Heart left ventricle (tissue), 16 donors: ENCODE measurements at regions not wholly inside any gene's neighbourhood (a gene's known extent, or its start where the extent isn't known, plus 50 kb on each side); places are given as distances from the start of the nearest gene placed in this dataset.

ENCODE experiments used
- ATAC-seq, 4 donors: fragments of 200-7000 bp; cut with Tn5 transposase; one replicate each; pipeline ENCODE4 v1.9.1; 2020 to 2022; ENCODE audit warnings: moderate library complexity in 4 of 4, mild to moderate bottlenecking in 3 of 4, moderate number of reproducible peaks in 1 of 4
- DNase-seq, 5 donors: peaks; one replicate each; pipeline ENCODE4 v3.0.0-alpha.2; 2020
- H3K27ac ChIP-seq, 12 donors: fragments of 200-600 bp; sonication (generic) in 4 of 12; one replicate each; pipeline versions ENCODE4 v1.5.0 to v1.8.0; 2016 to 2022; ENCODE audit warnings: mild to moderate bottlenecking in 2 of 12
- H3K27me3 ChIP-seq, 9 donors: fragments of 200-600 bp; sonication (generic) in 2 of 9; one replicate each; pipeline versions ENCODE4 v1.5.1 to v1.8.0; 2016 to 2022; ENCODE audit warnings: mild to moderate bottlenecking in 3 of 9
- H3K36me3 ChIP-seq, 9 donors: fragments of 200-600 bp; sonication (generic) in 2 of 9; one replicate each; pipeline versions ENCODE4 v1.5.0 to v1.8.0; 2018 to 2022; ENCODE audit warnings: mild to moderate bottlenecking in 2 of 9
- H3K4me1 ChIP-seq, 12 donors: fragments of 200-600 bp; sonication (generic) in 4 of 12; one replicate each; pipeline versions ENCODE4 v1.5.0 to v1.8.0; 2016 to 2022; ENCODE audit warnings: mild to moderate bottlenecking in 3 of 12
- H3K4me3 ChIP-seq, 12 donors: fragments of 200-600 bp; sonication (generic) in 4 of 12; one replicate each; pipeline versions ENCODE4 v1.5.0 to v1.8.0; 2017 to 2022; ENCODE audit warnings: mild to moderate bottlenecking in 9 of 12, moderate library complexity in 4 of 12
- H3K9me3 ChIP-seq, 12 donors: fragments of 200-600 bp; sonication (generic) in 4 of 12; one replicate each; pipeline versions ENCODE4 v1.5.0 to v1.8.0; 2016 to 2022; ENCODE audit warnings: mild to moderate bottlenecking in 1 of 12
- CTCF ChIP-seq, 12 donors: fragments of 200-600 bp; sonication (generic) in 4 of 12; IDR thresholded peaks; one replicate each; pipeline versions ENCODE4 v1.5.0 to v1.8.0; 2018 to 2022; ENCODE audit warnings: antibody characterized with exemption in 12 of 12, mild to moderate bottlenecking in 5 of 12
- POLR2A ChIP-seq, 2 donors: fragments of 450-650 bp; IDR thresholded peaks; one replicate each; pipeline ENCODE4 v1.6.1; 2017; ENCODE audit warnings: antibody characterized with exemption in 2 of 2, mild to moderate bottlenecking in 2 of 2, moderate library complexity in 2 of 2
- WGBS, 4 donors: extraction: QIAGEN DNeasy Blood & Tissue Kit in 2 of 4; methylation state at CpG; one replicate each; pipeline versions ENCODE4 v1.1.5 to v1.1.7; 2013 to 2018; 5-methylcytosine and 5-hydroxymethylcytosine counted together
- intact Hi-C, 10 donors: fragments of 100-400 bp; cut with DNase I; formaldehyde crosslinking; loops; one replicate each; pipeline versions ENCODE4 v1.11.1 to v1.14.2; 2022
- donor health status: ischemic (EF 13 %, LVEDD 7.1; RV severe dilation, severe dysfunction).
- donor health status: healthy with polysubstance abuse.
- donor health status: DM: no; HTN: yes; CAD: no.
- donor health status: DM: no; HTN: no; CAD: no.
- donor health status: ischemic (EF 25% LVEDD 6.9; RV normal size, moderate dysfunction).
- donor health status: ischemic (EF 25% LVEDD 5.7; RV mildly dilated, moderate dysfunction).
- donor health status: healthy.
- donor health status: DM: yes; HTN: yes; CAD: no.
- donor health status: ischemic (EF 35%, LVEDD 5.7; RV mildly dilated, moderate dysfunction).
- donor health status: nonischemic (EF 11% LVEDD 7.7; RV severe dilation, severe dysfunction).
- donor health status: DM: yes; HTN: yes; CAD: no.
- donor health status: PGD.
- donor health status: ischemic (EF 29% LVEDD 5.4; RV normal size, mild dysfunction).
- donor health status: nonischemic (EF 23%, LVEDD 6.1; RV moderate dilation, normal function).

GRCh38 chr3:30303770-30304169 lies 302.6 kb upstream of the TGFBR2 start:
- intact Hi-C loops: no loop called here
- no peak overlapping the region for H3K27ac ChIP-seq
- DNase-seq (no peak), ATAC-seq (no peak)
- H3K36me3 ChIP-seq: no peaks in the 10 kb centered on the region
- H3K9me3 ChIP-seq: peaks cover 0 to 12% (median 4%) of the 10 kb centered on the region in 12 donors
- peaks cover 0 to 7% (median 0%) of the 10 kb centered on the region in 12 donors for H3K4me1 ChIP-seq
- no peaks in the 10 kb centered on the region for H3K27me3 ChIP-seq
- 99 to 100% (median 100%) methylated on average over 2 of the region's 2 CpGs for WGBS, 4 donors
- no peak for TF ChIP-seq CTCF (IDR thresholded peaks at IDR 0.05)
- TF ChIP-seq POLR2A (IDR thresholded peaks at IDR 0.05): no peak
- no peak overlapping the region for H3K4me3 ChIP-seq

- Histone ChIP-seq H3K36me3 (no peaks in the 10 kb centered on the region), H3K4me3 (no peak overlapping the region), H3K27me3 (no peaks in the 10 kb centered on the region), H3K4me1 (peaks cover 0 to 7% (median 0%) of the 10 kb centered on the region in 12 donors), H3K9me3 (peaks cover 0 to 12% (median 4%) of the 10 kb centered on the region in 12 donors), H3K27ac (no peak overlapping the region)
- intact Hi-C loops: no loop called here
- WGBS, 4 donors: 84 to 93% (median 85%) methylated on average over 3 of the region's 3 CpGs
- no peak for DNase-seq
- TF ChIP-seq CTCF (IDR thresholded peaks at IDR 0.05) (no peak), POLR2A (IDR thresholded peaks at IDR 0.05) (no peak)
- no peak for ATAC-seq
Observed at GRCh38 chr3:30305021-30305420, 301.4 kb upstream of the TGFBR2 start.

GRCh38 chr3:30306896-30307295 lies 299.5 kb upstream of the TGFBR2 start:
- Histone ChIP-seq H3K27me3 (no peaks in the 10 kb centered on the region), H3K9me3 (peaks cover 0 to 12% (median 4%) of the 10 kb centered on the region in 12 donors), H3K27ac (no peak overlapping the region), H3K4me3 (no peak overlapping the region), H3K4me1 (peaks cover 0 to 7% (median 0%) of the 10 kb centered on the region in 12 donors), H3K36me3 (no peaks in the 10 kb centered on the region)
- TF ChIP-seq CTCF (IDR thresholded peaks at IDR 0.05) (no peak), POLR2A (IDR thresholded peaks at IDR 0.05) (no peak)
- WGBS, 4 donors: 72 to 83% (median 75%) methylated on average over 3 of the region's 3 CpGs
- DNase-seq (no peak), ATAC-seq (peak in 1 of 4 donors; percentile 20)
- intact Hi-C loops: no loop called here

- intact Hi-C loops: no loop called here
- no peak for ATAC-seq
- H3K27ac ChIP-seq: peak overlapping the region in 2 of 12 donors; percentile 39 to 65
Observed at GRCh38 chr3:30307372-30307950, 298.9 kb upstream of the TGFBR2 start.

More at GRCh38 chr3:30307372-30307950, 298.9 kb upstream of the TGFBR2 start:
- no peaks in the 10 kb centered on the region for H3K27me3 ChIP-seq
- no peaks in the 10 kb centered on the region for H3K36me3 ChIP-seq
- peaks cover 0 to 12% (median 4%) of the 10 kb centered on the region in 12 donors for H3K9me3 ChIP-seq
- no peak for DNase-seq
- H3K4me3 ChIP-seq: no peak overlapping the region
- peaks cover 0 to 8% (median 0%) of the 10 kb centered on the region in 12 donors for H3K4me1 ChIP-seq
- no peak for TF ChIP-seq CTCF (IDR thresholded peaks at IDR 0.05)
- TF ChIP-seq POLR2A (IDR thresholded peaks at IDR 0.05): no peak
